Tibial nerve (tissue), 4 donors: ENCODE measurements at regions not wholly inside any gene's neighbourhood (a gene's known extent, or its start where the extent isn't known, plus 50 kb on each side); places are given as distances from the start of the nearest gene placed in this dataset.

Source experiments
- CTCF ChIP-seq, 5 experiments: fragments of 200-600 bp in 3 of 5; fragments of 450-650 bp in 2 of 5; sonication (generic) in 3 of 5; IDR thresholded peaks; one replicate each; pipeline ENCODE4 v1.5.1; 2016 to 2019; ENCODE audit warnings: antibody characterized with exemption in 5 of 5, mild to moderate bottlenecking in 3 of 5, moderate library complexity in 2 of 5
- EP300 ChIP-seq, 2 donors: sonication (generic); formaldehyde crosslinking; IDR thresholded peaks; one replicate each; pipeline ENCODE4 v1.6.1; 2017; ENCODE audit warnings: antibody characterized with exemption in 2 of 2, mild to moderate bottlenecking in 1 of 2
- POLR2A ChIP-seq, 2 donors: fragments of 450-650 bp; IDR thresholded peaks; one replicate each; pipeline ENCODE4 v1.6.1; 2017; ENCODE audit warnings: antibody characterized with exemption in 2 of 2, mild to moderate bottlenecking in 2 of 2, moderate library complexity in 2 of 2

- TF ChIP-seq CTCF (IDR thresholded peaks at IDR 0.05) (no peak), POLR2A (IDR thresholded peaks at IDR 0.05) (no peak), EP300 (IDR thresholded peaks at IDR 0.05) (no peak)
These were observed 185.2 kb downstream of the TMTC3 start for GRCh38 chr12:88327276-88327675.
